Activated naive CD4-positive, alpha-beta T cell treated with anti-CD3 and anti-CD28 coated beads, Interleukin-2, amount 50 U/mL, for 72 hours (primary cell): ENCODE measurements at regions not wholly inside any gene's neighbourhood (a gene's known extent, or its start where the extent isn't known, plus 50 kb on each side); places are given as distances from the start of the nearest gene placed in this dataset.
"Not testable (repeated sequence)": the region's sequence is repeated elsewhere in the genome, so short reads cannot be mapped to it uniquely, and the experiment has no call there.

Experiments
- ATAC-seq, 2 donors: fragments of 150-1000 bp; cut with Tn5 transposase; 2 replicates each; pipeline ENCODE4 v1.10.0; 2021; ENCODE audit warnings: mild to moderate bottlenecking in 2 of 2, moderate library complexity in 2 of 2
- DNase-seq, 2 donors: peaks; one replicate each; pipeline ENCODE4 v3.0.0; 2021 to 2022; ENCODE audit warnings: low spot score in 2 of 2
- H3K27ac Mint-ChIP-seq, 2 donors: one replicate each; pipeline ENCODE4 v1.8.0; 2022; ENCODE audit warnings: mild to moderate bottlenecking in 2 of 2, mixed read lengths in 2 of 2
- H3K36me3 Mint-ChIP-seq, 2 donors: one replicate each; pipeline ENCODE4 v1.8.0; 2022; ENCODE audit warnings: mixed read lengths in 2 of 2
- H3K9me3 Mint-ChIP-seq, 2 donors: one replicate each; pipeline ENCODE4 v1.8.0; 2022; ENCODE audit warnings: mixed read lengths in 2 of 2

DNA sequence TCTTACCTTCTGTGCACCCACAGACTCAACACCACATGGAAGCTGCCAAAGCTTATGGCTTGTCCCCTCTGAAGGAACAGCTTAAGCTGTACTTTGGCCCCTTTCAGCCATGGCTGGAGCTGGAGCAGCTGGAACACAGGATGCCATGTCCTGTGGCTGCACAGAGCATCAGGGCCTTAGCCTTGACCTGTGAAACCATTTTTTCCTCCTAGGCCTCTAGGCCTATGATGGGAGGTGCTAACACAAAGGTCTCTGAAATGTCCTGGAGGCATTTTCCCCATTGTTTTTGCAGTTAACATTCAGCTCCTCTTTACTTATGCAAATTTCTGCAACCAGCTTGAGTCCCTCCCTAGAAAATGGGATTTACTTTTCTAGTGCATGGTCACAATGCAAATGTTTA is 461.4 kb upstream of the TYRP1 start:
- ATAC-seq (no peak), DNase-seq (no peak)
- H3K36me3 Mint-ChIP-seq = peaks cover 8 to 18% of the 10 kb centered on the region in 2 donors
- H3K27ac Mint-ChIP-seq = no peak overlapping the region
- H3K9me3 Mint-ChIP-seq = peaks cover 43 to 48% of the 10 kb centered on the region in 2 donors

DNA sequence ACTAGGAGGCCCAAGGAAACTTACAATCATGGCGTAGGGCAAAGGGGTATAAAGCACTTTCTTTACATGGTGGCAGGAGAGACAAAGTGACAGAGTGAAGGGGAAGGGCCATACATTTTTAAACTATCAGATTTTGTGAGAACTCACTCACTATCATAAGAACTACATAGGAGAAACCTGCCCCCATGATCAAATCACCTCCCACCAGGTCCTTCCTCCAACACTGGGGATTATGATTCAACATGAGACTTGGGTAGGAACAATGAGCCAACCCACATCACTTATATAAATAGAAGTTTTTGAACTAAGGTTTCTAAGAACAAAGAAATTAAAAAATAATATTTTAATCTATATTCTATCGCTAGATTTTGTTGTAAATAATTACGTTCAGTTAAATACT is 460.3 kb upstream of the TYRP1 start:
- Mint-ChIP-seq H3K9me3 (peaks cover 42 to 53% of the 10 kb centered on the region in 2 donors), H3K27ac (no peak overlapping the region), H3K36me3 (peaks cover 8 to 18% of the 10 kb centered on the region in 2 donors)
- no peak for ATAC-seq
- no peak for DNase-seq

DNA sequence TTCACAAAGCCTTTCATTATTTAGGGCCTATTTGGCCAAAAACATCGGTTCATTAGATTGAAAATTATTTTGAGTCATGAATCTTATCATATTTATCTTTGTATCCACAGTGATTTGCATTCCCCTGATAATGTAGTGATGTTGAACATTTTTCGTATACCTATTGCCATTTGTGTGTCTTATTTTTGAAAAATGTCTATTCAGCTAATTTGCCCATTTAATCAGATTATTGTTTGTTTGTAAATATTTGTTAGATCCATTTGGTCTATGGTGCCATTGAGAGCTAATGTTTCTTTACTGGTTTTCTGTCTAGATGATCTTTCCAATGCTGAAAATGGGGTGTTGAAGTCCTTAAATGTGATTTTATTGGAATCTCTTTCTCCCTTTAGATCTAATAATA is 439.2 kb upstream of the TYRP1 start:
- no peak for ATAC-seq
- peaks cover 42 to 50% of the 10 kb centered on the region in 2 donors for H3K9me3 Mint-ChIP-seq
- DNase-seq = no peak
- H3K36me3 Mint-ChIP-seq = peaks cover 4 to 11% of the 10 kb centered on the region in 2 donors
- H3K27ac Mint-ChIP-seq = no peak overlapping the region

DNA sequence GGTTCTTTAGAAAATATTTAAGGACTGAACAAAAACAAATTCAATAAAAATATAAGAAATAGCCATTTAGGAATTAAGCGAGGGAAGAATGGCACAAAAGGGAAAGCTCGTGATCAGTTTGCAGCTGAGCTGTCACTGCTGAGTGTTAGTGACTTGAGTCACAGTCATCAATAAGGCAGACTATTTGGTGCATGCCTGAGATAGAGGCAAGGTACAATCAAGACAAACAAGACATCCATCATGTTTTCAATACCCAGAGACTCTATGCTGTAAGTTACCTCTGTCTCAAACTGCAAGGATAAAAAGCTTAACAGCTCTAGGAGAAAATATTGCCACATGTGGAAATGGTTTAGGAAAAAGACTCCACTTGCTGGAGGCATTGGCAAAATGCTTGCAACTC is 426.4 kb upstream of the TYRP1 start:
- no peak overlapping the region for H3K27ac Mint-ChIP-seq
- DNase-seq (no peak), ATAC-seq (no peak)
- H3K36me3 Mint-ChIP-seq = peaks cover 0 to 15% of the 10 kb centered on the region in 2 donors
- peaks cover 44 to 45% of the 10 kb centered on the region in 2 donors for H3K9me3 Mint-ChIP-seq

DNA sequence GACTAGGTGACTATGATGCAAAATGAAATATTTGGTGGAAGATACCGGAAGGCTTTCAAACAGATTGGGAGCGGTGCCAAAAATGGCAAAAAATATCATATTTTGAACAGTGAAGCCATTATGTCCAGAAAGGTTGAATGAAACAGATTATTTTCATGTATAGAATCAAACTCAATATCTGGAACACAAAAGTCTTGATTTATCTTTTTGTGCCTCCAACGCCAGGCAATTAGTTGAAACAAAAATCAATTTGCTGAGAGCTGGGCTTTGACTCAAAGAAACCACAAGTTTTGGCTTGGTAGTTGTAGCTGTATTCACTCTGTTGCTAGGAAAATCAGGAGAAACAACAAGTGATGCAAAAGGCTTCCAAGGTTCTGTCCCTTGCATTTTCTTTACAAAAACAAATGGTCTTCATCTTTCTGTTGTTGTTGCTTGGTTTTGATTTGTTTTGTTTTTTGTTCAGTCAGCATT is 421.7 kb upstream of the TYRP1 start:
- Mint-ChIP-seq H3K9me3 (peaks cover 39 to 44% of the 10 kb centered on the region in 2 donors), H3K36me3 (peaks cover 0 to 15% of the 10 kb centered on the region in 2 donors), H3K27ac (no peak overlapping the region)
- ATAC-seq (no peak), DNase-seq (no peak)

DNA sequence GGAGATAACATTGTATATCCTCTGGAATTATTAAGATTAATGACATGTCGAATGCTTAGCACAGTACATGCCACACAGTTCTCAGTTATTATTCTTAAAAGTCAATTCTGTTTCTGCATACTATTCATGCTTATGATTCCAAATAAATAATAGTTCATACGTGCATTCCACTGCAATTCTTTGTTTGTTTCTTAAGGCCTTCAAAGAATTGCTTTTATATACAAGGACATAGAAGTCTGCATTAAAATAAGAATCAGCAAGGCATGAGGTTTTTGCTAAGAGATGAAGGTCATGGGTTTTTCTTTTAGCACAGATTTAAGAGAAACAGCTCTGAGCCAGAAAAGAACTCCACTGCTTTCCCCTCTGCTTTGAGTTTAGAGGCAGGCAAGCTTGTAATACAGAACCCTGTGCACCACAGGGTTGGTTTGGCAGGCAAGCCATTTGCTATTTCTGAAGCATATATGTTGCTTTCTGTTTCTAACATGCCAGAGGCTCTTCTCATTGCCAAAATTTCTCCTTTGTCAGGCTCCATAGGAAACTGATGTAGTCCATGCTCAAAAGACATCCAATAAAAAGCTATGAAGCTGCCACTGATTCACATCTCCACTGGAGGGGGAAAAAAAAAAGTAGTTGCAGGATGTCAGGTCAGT is 420.6 kb upstream of the TYRP1 start:
- H3K27ac Mint-ChIP-seq = no peak overlapping the region
- peaks cover 0 to 15% of the 10 kb centered on the region in 2 donors for H3K36me3 Mint-ChIP-seq
- DNase-seq (no peak), ATAC-seq (no peak)
- H3K9me3 Mint-ChIP-seq = peaks cover 38 to 43% of the 10 kb centered on the region in 2 donors

DNA sequence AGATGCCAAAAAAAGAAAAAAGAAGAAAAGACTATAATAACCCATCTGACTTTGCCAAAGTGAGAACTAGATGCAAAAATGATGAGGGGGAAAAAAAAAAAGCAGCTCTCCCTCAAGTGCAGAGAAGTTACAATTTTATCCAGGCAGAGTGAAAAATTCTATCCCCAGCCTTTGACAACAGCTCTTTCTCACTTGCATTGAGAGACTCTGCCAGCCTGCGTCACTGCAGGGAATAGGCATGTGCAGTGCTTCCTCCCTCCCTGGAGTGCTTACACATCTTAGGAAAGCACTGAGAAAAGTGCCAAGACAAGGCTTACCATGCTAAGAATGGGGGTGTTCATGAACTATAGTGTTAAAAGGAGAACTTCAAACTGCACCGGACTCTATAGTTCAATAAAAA is 418.6 kb upstream of the TYRP1 start:
- DNase-seq (no peak), ATAC-seq (no peak)
- H3K36me3 Mint-ChIP-seq = peaks cover 0 to 21% of the 10 kb centered on the region in 2 donors
- peaks cover 35 to 37% of the 10 kb centered on the region in 2 donors for H3K9me3 Mint-ChIP-seq
- H3K27ac Mint-ChIP-seq = no peak overlapping the region

DNA sequence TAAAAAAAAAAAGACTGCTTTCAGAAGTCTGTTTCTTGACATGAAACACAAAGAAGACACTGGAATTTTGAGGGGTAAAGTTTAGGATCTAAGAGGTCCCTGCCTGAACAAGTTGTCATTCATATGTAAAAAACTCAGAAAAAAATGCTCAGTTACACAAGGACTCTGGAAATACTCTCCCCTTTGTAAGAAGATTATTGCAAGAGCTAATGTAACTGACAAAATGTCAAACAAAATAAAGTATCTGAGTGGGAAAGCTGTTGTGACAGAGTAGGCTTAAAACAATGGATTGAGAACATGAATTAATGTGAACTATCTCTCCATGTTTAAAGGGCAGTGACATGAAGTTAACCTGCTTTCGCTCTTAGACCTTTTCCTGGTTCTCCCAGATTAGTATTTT is 416.7 kb upstream of the TYRP1 start:
- Mint-ChIP-seq H3K9me3 (peaks cover 29% of the 10 kb centered on the region in 2 donors), H3K27ac (no peak overlapping the region), H3K36me3 (peaks cover 0 to 5% of the 10 kb centered on the region in 2 donors)
- ATAC-seq = no peak
- no peak for DNase-seq

DNA sequence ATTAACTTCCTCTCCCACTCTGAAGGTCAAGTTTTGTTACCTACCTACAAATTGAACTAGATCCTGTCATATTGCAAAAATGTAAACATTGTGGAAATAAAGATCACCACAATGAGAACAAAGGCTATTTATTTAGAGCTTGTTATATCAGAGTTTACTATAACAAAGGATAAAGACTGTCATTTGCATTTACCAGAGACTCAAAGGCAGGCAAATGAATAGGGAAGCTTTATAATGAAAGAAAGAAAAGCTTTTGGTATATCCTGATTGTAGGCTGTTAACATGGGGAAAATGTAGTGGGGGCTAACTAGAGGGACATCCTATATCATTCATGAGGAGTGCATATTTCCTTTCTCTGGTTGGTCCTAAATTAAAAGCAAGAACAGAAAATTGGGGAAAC is 403.5 kb upstream of the TYRP1 start:
- ATAC-seq (no peak), DNase-seq (no peak)
- Mint-ChIP-seq H3K9me3 (peaks cover 12 to 13% of the 10 kb centered on the region in 2 donors), H3K36me3 (no peaks in the 10 kb centered on the region), H3K27ac (no peak overlapping the region)

DNA sequence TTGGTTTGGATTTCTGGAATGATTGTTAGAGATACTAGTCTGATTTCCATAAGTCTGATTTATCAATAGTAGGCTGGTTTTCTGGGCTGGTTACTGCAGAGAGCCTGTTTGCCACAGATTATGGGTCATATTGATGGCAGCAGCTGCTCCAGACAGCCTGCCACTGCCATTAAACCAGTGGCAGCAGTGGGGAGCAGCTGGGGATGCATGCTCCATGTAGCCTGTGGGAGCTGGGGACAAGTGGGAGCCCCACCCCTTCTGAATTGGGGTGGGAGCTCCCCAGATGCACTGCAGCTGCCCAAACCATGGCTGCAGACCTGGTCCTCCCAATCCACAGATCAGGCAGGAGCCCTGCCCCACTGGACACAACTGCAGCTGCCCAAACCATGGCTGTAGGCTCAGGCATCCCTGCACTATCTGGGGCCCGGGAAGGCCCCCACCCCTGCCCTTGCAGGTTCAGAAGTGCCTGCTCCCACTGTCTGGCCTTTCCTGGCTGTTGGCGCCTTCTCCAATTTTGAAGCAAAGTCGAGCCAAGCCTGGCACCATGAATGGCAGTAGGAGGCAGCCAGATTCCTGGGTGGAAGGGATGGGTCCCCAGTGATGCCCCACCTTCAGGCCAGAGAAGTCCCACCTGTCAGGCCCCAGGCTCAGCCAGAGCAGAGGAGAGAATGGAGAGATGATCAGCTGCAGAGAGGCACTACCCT is 402.9 kb upstream of the TYRP1 start:
- no peak for ATAC-seq
- no peaks in the 10 kb centered on the region for H3K36me3 Mint-ChIP-seq

DNA sequence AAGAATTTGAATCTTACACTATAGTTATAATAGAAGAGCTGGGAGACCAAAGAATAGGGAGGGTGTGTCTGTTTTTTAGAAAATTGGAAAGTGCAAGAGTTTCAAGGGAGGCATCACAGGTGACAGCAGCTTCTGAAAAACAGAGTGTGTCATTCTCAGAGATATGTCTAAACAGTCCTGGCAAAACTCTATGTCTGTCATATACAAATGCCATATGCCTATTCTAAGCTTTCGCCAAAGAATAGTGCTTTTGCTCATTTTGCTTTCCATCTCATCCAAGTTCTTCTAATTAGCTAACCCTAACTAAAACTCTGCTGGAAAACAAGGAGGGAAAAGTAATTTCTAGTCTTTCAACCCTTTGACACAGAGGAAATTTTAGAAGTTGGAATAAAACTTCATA is 388.0 kb upstream of the TYRP1 start:
- no peak overlapping the region for H3K27ac Mint-ChIP-seq
- peaks cover 20 to 21% of the 10 kb centered on the region in 2 donors for H3K9me3 Mint-ChIP-seq
- ATAC-seq = no peak
- no peak for DNase-seq
- H3K36me3 Mint-ChIP-seq = peaks cover 0 to 2% of the 10 kb centered on the region in 2 donors

More for the DNA sequence above, 402.9 kb upstream of the TYRP1 start:
- DNase-seq = no peak
- H3K9me3 Mint-ChIP-seq = peaks cover 16 to 17% of the 10 kb centered on the region in 2 donors
- no peak overlapping the region for H3K27ac Mint-ChIP-seq

DNA sequence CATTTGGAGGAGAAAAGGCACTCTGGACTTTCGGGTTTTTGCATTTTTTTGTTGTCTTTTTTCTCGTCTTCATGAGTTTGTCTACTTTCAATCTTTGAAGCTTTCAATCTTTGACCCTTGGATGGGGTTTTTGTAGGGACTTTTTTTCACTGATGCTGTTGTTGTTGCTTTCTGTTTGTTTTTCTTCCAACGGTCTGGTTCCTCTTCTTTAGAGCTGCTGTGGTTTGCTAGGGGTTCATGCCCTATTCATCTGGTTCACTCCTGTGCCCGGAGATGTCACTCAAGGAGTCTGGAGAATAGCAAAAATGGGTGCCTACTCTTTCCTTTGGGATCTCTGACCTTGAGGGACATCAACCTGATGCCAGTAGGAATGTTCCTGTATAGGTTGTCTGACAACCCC is 378.6 kb upstream of the TYRP1 start:
- ATAC-seq (no peak), DNase-seq (no peak)
- peaks cover 0 to 35% of the 10 kb centered on the region in 2 donors for H3K36me3 Mint-ChIP-seq
- peaks cover 32 to 40% of the 10 kb centered on the region in 2 donors for H3K9me3 Mint-ChIP-seq
- H3K27ac Mint-ChIP-seq = no peak overlapping the region

DNA sequence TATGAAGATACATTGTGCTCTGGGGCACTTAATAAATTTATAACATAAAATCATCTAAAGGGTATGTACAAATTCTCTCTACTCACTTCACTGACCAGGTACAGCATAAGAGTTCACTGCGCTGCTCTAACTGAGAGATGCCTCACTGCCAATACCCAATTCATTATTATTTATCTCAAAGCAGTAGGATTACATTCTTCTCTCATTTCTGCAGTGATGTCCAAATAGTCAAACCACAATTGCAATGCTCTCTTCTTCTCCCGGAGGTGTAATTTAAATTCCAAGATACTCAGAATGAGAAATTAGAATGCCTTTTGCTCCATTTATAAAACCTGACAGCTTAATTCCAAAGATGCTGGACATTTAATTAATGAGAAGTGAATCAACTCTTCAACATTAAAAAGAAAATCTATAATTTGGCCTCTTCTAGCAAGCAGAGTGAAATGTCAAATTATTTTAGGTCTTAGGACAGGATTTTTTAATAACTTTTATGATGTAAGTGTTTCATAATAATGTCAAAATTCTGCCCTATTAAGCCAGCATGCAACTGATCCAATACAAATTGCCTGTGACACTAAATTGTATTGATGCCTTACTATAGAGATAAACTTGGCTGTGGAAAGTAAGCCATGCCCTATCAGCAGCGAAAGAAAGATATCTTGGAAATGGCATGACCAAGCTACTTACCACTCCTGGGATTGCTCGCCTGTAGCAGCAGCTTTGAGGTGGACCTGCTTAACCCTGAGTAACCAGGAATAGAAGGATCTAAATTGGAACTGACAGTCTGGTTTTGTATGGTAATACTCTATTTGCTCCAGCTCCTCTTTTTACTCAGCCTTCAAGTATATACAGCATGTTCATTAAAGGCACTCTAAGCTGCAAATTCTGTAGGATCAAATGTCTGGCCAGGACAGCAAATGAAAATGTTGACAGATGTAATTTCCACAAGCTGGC is 374.2 kb upstream of the TYRP1 start:
- peaks cover 11 to 19% of the 10 kb centered on the region in 2 donors for H3K9me3 Mint-ChIP-seq
- DNase-seq (no peak), ATAC-seq (no peak)
- peaks cover 0 to 9% of the 10 kb centered on the region in 2 donors for H3K36me3 Mint-ChIP-seq
- no peak overlapping the region for H3K27ac Mint-ChIP-seq

DNA sequence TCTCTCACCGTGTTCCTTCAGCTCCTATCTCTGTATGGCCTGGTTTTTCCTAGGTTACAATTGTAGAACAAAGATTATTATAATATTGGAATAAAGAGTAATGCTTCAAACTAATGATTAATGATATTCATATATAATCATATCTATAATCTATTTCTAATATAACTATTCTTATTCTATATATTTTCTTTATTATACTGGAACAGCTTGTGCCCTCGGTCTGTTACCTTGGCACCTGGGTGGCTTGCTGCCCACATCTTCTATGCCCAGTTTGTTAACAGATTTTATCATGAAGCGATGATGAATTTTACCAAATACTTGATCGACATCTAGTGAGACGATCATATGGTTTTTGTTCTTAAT is 363.6 kb upstream of the TYRP1 start:
- peaks cover 7 to 15% of the 10 kb centered on the region in 2 donors for H3K9me3 Mint-ChIP-seq
- ATAC-seq (no peak), DNase-seq (no peak)
- H3K27ac Mint-ChIP-seq = no peak overlapping the region
- H3K36me3 Mint-ChIP-seq = no peaks in the 10 kb centered on the region

DNA sequence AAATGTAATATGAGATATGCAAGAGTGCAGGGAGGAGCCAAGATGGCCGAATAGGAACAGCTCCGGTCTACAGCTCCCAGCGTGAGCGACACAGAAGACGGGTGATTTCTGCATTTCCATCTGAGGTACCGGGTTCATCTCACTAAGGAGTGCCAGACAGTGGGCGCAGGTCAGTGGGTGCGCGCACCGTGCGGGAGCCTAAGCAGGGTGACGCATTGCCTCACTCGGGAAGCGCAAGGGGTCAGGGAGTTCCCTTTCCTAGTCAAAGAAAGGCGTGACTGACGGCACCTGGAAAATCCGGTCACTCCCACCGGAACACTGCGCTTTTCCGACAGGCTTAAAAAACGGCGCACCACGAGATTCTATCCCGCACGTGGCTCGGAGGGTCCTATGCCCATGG is 359.2 kb upstream of the TYRP1 start:
- not testable (repeated sequence) for H3K27ac Mint-ChIP-seq, ATAC-seq, DNase-seq, H3K9me3 Mint-ChIP-seq, H3K36me3 Mint-ChIP-seq

DNA sequence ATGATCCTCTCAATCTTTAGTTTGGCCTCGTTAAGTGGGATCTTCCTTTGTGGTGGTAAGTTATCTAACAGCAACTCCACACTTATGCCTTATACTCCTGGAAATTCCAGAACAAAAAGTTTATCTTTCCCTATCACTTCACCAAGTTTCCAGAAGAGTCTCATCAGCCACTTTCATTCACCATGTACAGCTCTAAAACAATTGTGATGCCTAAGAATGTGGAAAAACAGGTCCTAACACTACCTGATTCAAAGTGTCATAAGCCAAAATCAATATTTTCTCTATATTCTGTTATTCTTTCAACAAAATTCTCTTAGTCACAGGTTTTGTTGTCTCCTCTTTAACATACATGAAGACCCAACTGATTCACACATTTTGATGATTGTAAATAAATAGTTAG is 342.4 kb upstream of the TYRP1 start:
- Mint-ChIP-seq H3K9me3 (peaks cover 26 to 38% of the 10 kb centered on the region in 2 donors), H3K27ac (no peak overlapping the region), H3K36me3 (peaks cover 0 to 5% of the 10 kb centered on the region in 2 donors)
- ATAC-seq = no peak
- no peak for DNase-seq
